ENCODE measurements at regions not wholly inside any gene's neighbourhood (a gene's known extent, or its start where the extent isn't known, plus 50 kb on each side); places are given as distances from the start of the nearest gene placed in this dataset.
"Not testable (repeated sequence)": the region's sequence is repeated elsewhere in the genome, so short reads cannot be mapped to it uniquely, and the experiment has no call there.

GRCh38 chr3:194950906-194951628, 265.4 kb downstream of the FAM43A start:
- DNase-seq: no peak

- not testable (repeated sequence) for DNase-seq
Measured at GRCh38 chr3:194951629-194951920, 265.9 kb downstream of the FAM43A start.

GRCh38 chr3:194951931-194952582, 266.4 kb downstream of the FAM43A start:
- no peak for DNase-seq

- DNase-seq: no peak
Measured at GRCh38 chr3:194952841-194953241, 267.2 kb downstream of the FAM43A start.

- no peak for DNase-seq
Measured at GRCh38 chr3:194953291-194953690, 267.6 kb downstream of the FAM43A start.

- no peak for DNase-seq
Measured at GRCh38 chr3:194955546-194955945, 269.9 kb downstream of the FAM43A start.

GRCh38 chr3:194955979-194956696, 270.5 kb downstream of the FAM43A start:
- DNase-seq: no peak

- DNase-seq: no peak
Measured at GRCh38 chr3:194956697-194957396, 271.2 kb downstream of the FAM43A start.

- no peak for DNase-seq
Measured at GRCh38 chr3:194957743-194958240, 272.1 kb downstream of the FAM43A start.

- no peak for DNase-seq
Measured at GRCh38 chr3:194959217-194959616, 273.5 kb downstream of the FAM43A start.

- DNase-seq: not testable (repeated sequence)
Measured at GRCh38 chr3:194959666-194960065, 274.0 kb downstream of the FAM43A start.

- no peak for DNase-seq
Measured at GRCh38 chr3:194960446-194961032, 274.9 kb downstream of the FAM43A start.

- DNase-seq: no peak
Measured at GRCh38 chr3:194961149-194961548, 275.5 kb downstream of the FAM43A start.

- no peak for DNase-seq
Measured at GRCh38 chr3:194961571-194961970, 275.9 kb downstream of the FAM43A start.

- DNase-seq: no peak
Measured at GRCh38 chr3:194962056-194962455, 276.4 kb downstream of the FAM43A start.

GRCh38 chr3:194964809-194965208, 279.1 kb downstream of the FAM43A start:
- no peak for DNase-seq

- no peak for DNase-seq
Measured at GRCh38 chr3:194967151-194968117, 281.8 kb downstream of the FAM43A start.

GRCh38 chr3:194970066-194970465, 284.4 kb downstream of the FAM43A start:
- DNase-seq: no peak

GRCh38 chr3:194971009-194971408, 285.3 kb downstream of the FAM43A start:
- DNase-seq: no peak

- DNase-seq: no peak
Measured at GRCh38 chr3:194971965-194972364, 286.3 kb downstream of the FAM43A start.

- no peak for DNase-seq
Measured at GRCh38 chr3:194972641-194973040, 287.0 kb downstream of the FAM43A start.

Data from stimulated activated CD4-positive, alpha-beta T cell treated with anti-CD3 and anti-CD28 coated beads, Interleukin-2, amount 100 ng/mL, for 24 hours (primary cell).